Erythroblast (primary cell): ENCODE measurements at regions not wholly inside any gene's neighbourhood (a gene's known extent, or its start where the extent isn't known, plus 50 kb on each side); places are given as distances from the start of the nearest gene placed in this dataset.
"Not testable (repeated sequence)": the region's sequence is repeated elsewhere in the genome, so short reads cannot be mapped to it uniquely, and the experiment has no call there.

Source experiments
- GATA1 ChIP-seq: IDR thresholded peaks from 2 replicates; pipeline ENCODE4 v1.6.1; 2011; ENCODE audit warnings: low read depth, mild to moderate bottlenecking, control low read depth, low read length, moderate library complexity
- POLR2A ChIP-seq: IDR thresholded peaks from 2 replicates; pipeline ENCODE4 v1.6.1; 2011; ENCODE audit warnings: mild to moderate bottlenecking, low read length

GRCh38 chrX:82537205-82537604 lies 970.9 kb upstream of the POU3F4 start:
- not testable (repeated sequence) for TF ChIP-seq POLR2A, GATA1
